MM.1S (cell line): ENCODE measurements at regions not wholly inside any gene's neighbourhood (a gene's known extent, or its start where the extent isn't known, plus 50 kb on each side); places are given as distances from the start of the nearest gene placed in this dataset.

Experiments
- DNase-seq: peaks from one replicate; pipeline ENCODE4 v3.0.0-alpha.2; 2015
- H2AFZ ChIP-seq: fragments of 300-600 bp; sonication (generic); 2 replicates; pipeline ENCODE4 v1.6.0; 2016; ENCODE audit warnings: antibody characterized with exemption, low read length
- H3F3A ChIP-seq: fragments of 300-600 bp; sonication (generic); 2 replicates; pipeline ENCODE4 v1.6.1; 2016; ENCODE audit warnings: mild to moderate bottlenecking, antibody characterized with exemption, low read length, moderate library complexity, mixed read lengths; ENCODE audit not compliant: insufficient read depth
- H3K27ac ChIP-seq: fragments of 300-600 bp; sonication (generic); 2 replicates; pipeline ENCODE4 v1.5.1; 2016; ENCODE audit warnings: mild to moderate bottlenecking, low read length
- H3K27me3 ChIP-seq: fragments of 300-600 bp; sonication (generic); replicated peaks from 2 replicates; pipeline ENCODE4 v1.6.0; 2016; ENCODE audit warnings: low read length; ENCODE audit not compliant: insufficient read depth
- H3K36me3 ChIP-seq: fragments of 300-600 bp; sonication (generic); replicated peaks from 2 replicates; pipeline ENCODE4 v1.6.1; 2016; ENCODE audit warnings: mild to moderate bottlenecking, low read length, mixed read lengths; ENCODE audit not compliant: insufficient read depth
- H3K4me1 ChIP-seq: fragments of 300-600 bp; sonication (generic); 2 replicates; pipeline ENCODE4 v1.6.1; 2016; ENCODE audit warnings: low read length, mixed read lengths
- H3K4me2 ChIP-seq: fragments of 300-600 bp; sonication (generic); 2 replicates; pipeline ENCODE4 v1.6.0; 2016; ENCODE audit warnings: low read depth, low read length
- H3K4me3 ChIP-seq: fragments of 300-600 bp; sonication (generic); 2 replicates; pipeline ENCODE4 v1.5.1; 2016; ENCODE audit warnings: low read length, mixed read lengths
- H3K79me2 ChIP-seq: fragments of 300-600 bp; sonication (generic); 2 replicates; pipeline ENCODE4 v1.6.1; 2016; ENCODE audit warnings: mixed run types, low read length, mixed read lengths
- H3K9ac ChIP-seq: fragments of 300-600 bp; sonication (generic); 2 replicates; pipeline ENCODE4 v1.6.1; 2016; ENCODE audit warnings: low read length, mixed read lengths
- H3K9me2 ChIP-seq: fragments of 300-600 bp; sonication (generic); replicated peaks from 2 replicates; pipeline ENCODE4 v1.6.1; 2016; ENCODE audit warnings: mild to moderate bottlenecking, low read length, mixed read lengths; ENCODE audit not compliant: insufficient read depth
- H3K9me3 ChIP-seq: fragments of 300-600 bp; sonication (generic); replicated peaks from 2 replicates; pipeline ENCODE4 v1.6.1; 2016; ENCODE audit warnings: mild to moderate bottlenecking, low read length, mixed read lengths; ENCODE audit not compliant: insufficient read depth
- H4K20me1 ChIP-seq: fragments of 300-600 bp; sonication (generic); 2 replicates; pipeline ENCODE4 v1.6.1; 2016; ENCODE audit warnings: mild to moderate bottlenecking, low read length, moderate library complexity, mixed read lengths; ENCODE audit not compliant: insufficient read depth
- CTCF ChIP-seq: fragments of 300-600 bp; sonication (generic); IDR thresholded peaks from 2 replicates; pipeline ENCODE4 v1.5.1; 2016; ENCODE audit warnings: antibody characterized with exemption, low read length, mixed read lengths
- EZH2 ChIP-seq: fragments of 300-600 bp; sonication (generic); optimal IDR thresholded peaks from 2 replicates; pipeline ENCODE3; 2017; ENCODE audit warnings: low read depth, mild to moderate bottlenecking, antibody characterized with exemption, low read length, mixed read lengths
- EZH2phosphoT487 ChIP-seq: fragments of 300-600 bp; sonication (generic); IDR thresholded peaks from 2 replicates; pipeline ENCODE4 v1.6.1; 2018; ENCODE audit warnings: antibody characterized with exemption, low read length

- TF ChIP-seq EZH2 (no peak), CTCF (no peak), EZH2phosphoT487 (no peak)
- no peak for DNase-seq
- H3K4me3 ChIP-seq, result no peak overlapping the region
- no peaks in the 10 kb centered on the region for H3K27me3 ChIP-seq
- H4K20me1 ChIP-seq, result no peaks in the 10 kb centered on the region
- H3K4me1 ChIP-seq, result no peaks in the 10 kb centered on the region
- no peak overlapping the region for H3K4me2 ChIP-seq
- H3K36me3 ChIP-seq, result no peaks in the 10 kb centered on the region
- H3F3A ChIP-seq, result no peaks in the 10 kb centered on the region
- no peaks in the 10 kb centered on the region for H3K9me3 ChIP-seq
- no peaks in the 10 kb centered on the region for H3K79me2 ChIP-seq
- H3K9me2 ChIP-seq, result no peaks in the 10 kb centered on the region
- no peak overlapping the region for H3K27ac ChIP-seq
- H2AFZ ChIP-seq, result no peak overlapping the region
- H3K9ac ChIP-seq, result no peak overlapping the region
These were observed 201.2 kb upstream of the ERCC4 start for GRCh38 chr16:13718748-13719147.

- no peaks in the 10 kb centered on the region for H3K9me3 ChIP-seq
- TF ChIP-seq EZH2phosphoT487, result no peak
- no peak for TF ChIP-seq CTCF
- no peak for TF ChIP-seq EZH2
These were observed 192.0 kb upstream of the ERCC4 start for GRCh38 chr16:13727943-13728342.

GRCh38 chr16:13733561-13733960, 186.4 kb upstream of the ERCC4 start:
- H3K79me2 ChIP-seq, result no peaks in the 10 kb centered on the region
- TF ChIP-seq EZH2, result no peak
- no peak for TF ChIP-seq CTCF
- no peak for TF ChIP-seq EZH2phosphoT487
- H3K4me1 ChIP-seq, result no peaks in the 10 kb centered on the region
- no peak overlapping the region for H3K27ac ChIP-seq
- no peak overlapping the region for H3K4me3 ChIP-seq
- H3K27me3 ChIP-seq, result no peaks in the 10 kb centered on the region
- H3K4me2 ChIP-seq, result no peak overlapping the region
- DNase-seq, result peak; percentile 26
- no peaks in the 10 kb centered on the region for H3K9me2 ChIP-seq
- H3K36me3 ChIP-seq, result no peaks in the 10 kb centered on the region
- H4K20me1 ChIP-seq, result no peaks in the 10 kb centered on the region
- H3F3A ChIP-seq, result no peaks in the 10 kb centered on the region
- H2AFZ ChIP-seq, result no peak overlapping the region
- no peak overlapping the region for H3K9ac ChIP-seq
- no peaks in the 10 kb centered on the region for H3K9me3 ChIP-seq

More at GRCh38 chr16:13727943-13728342, 192.0 kb upstream of the ERCC4 start:
- Histone ChIP-seq H3K4me2 (no peak overlapping the region), H3F3A (no peaks in the 10 kb centered on the region), H3K27ac (no peak overlapping the region), H3K36me3 (no peaks in the 10 kb centered on the region), H3K79me2 (no peaks in the 10 kb centered on the region), H3K27me3 (no peaks in the 10 kb centered on the region), H3K9ac (no peak overlapping the region), H3K4me1 (no peaks in the 10 kb centered on the region), H3K9me2 (no peaks in the 10 kb centered on the region), H4K20me1 (no peaks in the 10 kb centered on the region), H2AFZ (no peak overlapping the region), H3K4me3 (no peak overlapping the region)
- DNase-seq, result no peak
